Astrocyte (in vitro differentiated cells and primary cell): ENCODE measurements at regions not wholly inside any gene's neighbourhood (a gene's known extent, or its start where the extent isn't known, plus 50 kb on each side); places are given as distances from the start of the nearest gene placed in this dataset.

Experiments
- EZH2 ChIP-seq: IDR thresholded peaks from 2 replicates; pipeline ENCODE4 v1.6.1; 2012; ENCODE audit warnings: mild to moderate bottlenecking, low read length, inconsistent platforms; ENCODE audit not compliant: insufficient read depth
- TF ChIP-seq, protein P1 (sequence below): IDR thresholded peaks from 2 replicates; pipeline ENCODE4 v1.5.1; 2011; ENCODE audit warnings: low read depth, mild to moderate bottlenecking, inconsistent platforms, low read length, moderate library complexity; ENCODE audit not compliant: insufficient read depth

- TF ChIP-seq, protein P1, sequence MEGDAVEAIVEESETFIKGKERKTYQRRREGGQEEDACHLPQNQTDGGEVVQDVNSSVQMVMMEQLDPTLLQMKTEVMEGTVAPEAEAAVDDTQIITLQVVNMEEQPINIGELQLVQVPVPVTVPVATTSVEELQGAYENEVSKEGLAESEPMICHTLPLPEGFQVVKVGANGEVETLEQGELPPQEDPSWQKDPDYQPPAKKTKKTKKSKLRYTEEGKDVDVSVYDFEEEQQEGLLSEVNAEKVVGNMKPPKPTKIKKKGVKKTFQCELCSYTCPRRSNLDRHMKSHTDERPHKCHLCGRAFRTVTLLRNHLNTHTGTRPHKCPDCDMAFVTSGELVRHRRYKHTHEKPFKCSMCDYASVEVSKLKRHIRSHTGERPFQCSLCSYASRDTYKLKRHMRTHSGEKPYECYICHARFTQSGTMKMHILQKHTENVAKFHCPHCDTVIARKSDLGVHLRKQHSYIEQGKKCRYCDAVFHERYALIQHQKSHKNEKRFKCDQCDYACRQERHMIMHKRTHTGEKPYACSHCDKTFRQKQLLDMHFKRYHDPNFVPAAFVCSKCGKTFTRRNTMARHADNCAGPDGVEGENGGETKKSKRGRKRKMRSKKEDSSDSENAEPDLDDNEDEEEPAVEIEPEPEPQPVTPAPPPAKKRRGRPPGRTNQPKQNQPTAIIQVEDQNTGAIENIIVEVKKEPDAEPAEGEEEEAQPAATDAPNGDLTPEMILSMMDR, result no peak
- TF ChIP-seq EZH2, result no peak
Measured at GRCh38 chr6:54602591-54602990, 244.0 kb upstream of the FAM83B start.
